Central memory CD8-positive, alpha-beta T cell (primary cell): ENCODE measurements at regions not wholly inside any gene's neighbourhood (a gene's known extent, or its start where the extent isn't known, plus 50 kb on each side); places are given as distances from the start of the nearest gene placed in this dataset.
"Not testable (repeated sequence)": the region's sequence is repeated elsewhere in the genome, so short reads cannot be mapped to it uniquely, and the experiment has no call there.

Experiments used
- ATAC-seq: fragments of 150-1000 bp; cut with Tn5 transposase; replicated peaks from 2 replicates; pipeline ENCODE4 v1.10.0; 2022; ENCODE audit warnings: mild to moderate bottlenecking, moderate FRiP score, moderate number of reproducible peaks; ENCODE audit not compliant: poor library complexity, severe bottlenecking; ENCODE audit errors: extremely low read depth
- DNase-seq, 2 donors: peaks; one replicate each; pipeline ENCODE4 v3.0.0; 2021; ENCODE audit warnings: low spot score in 2 of 2
- H3K27ac Mint-ChIP-seq: one replicate; pipeline ENCODE4 v1.8.0; 2022; ENCODE audit warnings: low read depth, mild to moderate bottlenecking, moderate library complexity, mixed read lengths
- H3K27me3 Mint-ChIP-seq: one replicate; pipeline ENCODE4 v1.8.0; 2022; ENCODE audit warnings: mixed read lengths
- H3K36me3 Mint-ChIP-seq: one replicate; pipeline ENCODE4 v1.8.0; 2022; ENCODE audit warnings: mild to moderate bottlenecking, moderate library complexity, mixed read lengths; ENCODE audit not compliant: insufficient read depth
- H3K4me1 Mint-ChIP-seq: one replicate; pipeline ENCODE4 v1.8.0; 2022; ENCODE audit warnings: mixed read lengths
- H3K4me3 Mint-ChIP-seq: one replicate; pipeline ENCODE4 v1.8.0; 2022; ENCODE audit warnings: mild to moderate bottlenecking, moderate library complexity, mixed read lengths
- H3K9me3 Mint-ChIP-seq: one replicate; pipeline ENCODE4 v1.8.0; 2022; ENCODE audit warnings: mixed read lengths

- Mint-ChIP-seq H3K27me3 (peaks cover 15% of the 10 kb centered on the region), H3K36me3 (no peaks in the 10 kb centered on the region), H3K4me3 (no peak overlapping the region), H3K27ac (no peak overlapping the region), H3K9me3 (no peaks in the 10 kb centered on the region), H3K4me1 (no peaks in the 10 kb centered on the region)
- ATAC-seq (no peak), DNase-seq (no peak)
These were observed 79.7 kb upstream of the AFDN start for GRCh38 chr6:167746975-167747374.

DNA sequence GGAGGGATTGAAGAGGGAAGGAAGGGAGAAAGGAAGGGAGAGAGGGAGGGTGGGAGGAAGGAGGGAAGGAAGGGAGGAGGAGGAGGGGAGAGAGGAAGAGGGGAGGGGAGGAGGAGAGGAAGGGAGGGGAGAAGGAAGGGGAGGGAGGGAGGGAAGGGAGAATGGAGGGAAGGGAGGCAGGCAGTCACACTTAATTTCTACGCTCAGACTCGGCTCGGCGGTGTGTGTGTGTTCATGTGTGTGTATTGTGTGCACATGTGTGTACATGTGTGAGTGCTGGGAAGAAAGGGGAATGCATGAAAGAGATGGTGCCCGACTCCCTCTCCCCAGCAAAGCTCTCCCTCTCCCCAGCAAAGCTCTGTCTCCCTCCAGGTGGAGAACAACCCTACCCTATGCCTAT is 79.1 kb upstream of the AFDN start:
- Mint-ChIP-seq H3K9me3 (no peaks in the 10 kb centered on the region), H3K27ac (no peak overlapping the region), H3K4me1 (no peaks in the 10 kb centered on the region), H3K27me3 (peaks cover 22% of the 10 kb centered on the region), H3K36me3 (no peaks in the 10 kb centered on the region), H3K4me3 (no peak overlapping the region)
- DNase-seq, result no peak
- ATAC-seq, result no peak

- no peaks in the 10 kb centered on the region for H3K9me3 Mint-ChIP-seq
- DNase-seq (no peak), ATAC-seq (no peak)
- peaks cover 22% of the 10 kb centered on the region for H3K27me3 Mint-ChIP-seq
- H3K4me3 Mint-ChIP-seq, result no peak overlapping the region
- H3K4me1 Mint-ChIP-seq, result no peaks in the 10 kb centered on the region
- no peaks in the 10 kb centered on the region for H3K36me3 Mint-ChIP-seq
- no peak overlapping the region for H3K27ac Mint-ChIP-seq
These were observed 78.7 kb upstream of the AFDN start for GRCh38 chr6:167748046-167748445.

GRCh38 chr6:167748458-167749379 is 78.0 kb upstream of the AFDN start:
- Mint-ChIP-seq H3K4me3 (no peak overlapping the region), H3K9me3 (no peaks in the 10 kb centered on the region), H3K36me3 (no peaks in the 10 kb centered on the region), H3K27ac (no peak overlapping the region), H3K27me3 (peaks cover 26% of the 10 kb centered on the region), H3K4me1 (no peaks in the 10 kb centered on the region)
- DNase-seq, result no peak
- no peak for ATAC-seq

GRCh38 chr6:167750956-167751358 is 75.8 kb upstream of the AFDN start:
- H3K4me1 Mint-ChIP-seq, result no peaks in the 10 kb centered on the region
- DNase-seq, result no peak
- H3K27me3 Mint-ChIP-seq, result peaks cover 34% of the 10 kb centered on the region
- no peak for ATAC-seq
- no peaks in the 10 kb centered on the region for H3K36me3 Mint-ChIP-seq
- H3K27ac Mint-ChIP-seq, result no peak overlapping the region
- no peak overlapping the region for H3K4me3 Mint-ChIP-seq
- no peaks in the 10 kb centered on the region for H3K9me3 Mint-ChIP-seq

DNA sequence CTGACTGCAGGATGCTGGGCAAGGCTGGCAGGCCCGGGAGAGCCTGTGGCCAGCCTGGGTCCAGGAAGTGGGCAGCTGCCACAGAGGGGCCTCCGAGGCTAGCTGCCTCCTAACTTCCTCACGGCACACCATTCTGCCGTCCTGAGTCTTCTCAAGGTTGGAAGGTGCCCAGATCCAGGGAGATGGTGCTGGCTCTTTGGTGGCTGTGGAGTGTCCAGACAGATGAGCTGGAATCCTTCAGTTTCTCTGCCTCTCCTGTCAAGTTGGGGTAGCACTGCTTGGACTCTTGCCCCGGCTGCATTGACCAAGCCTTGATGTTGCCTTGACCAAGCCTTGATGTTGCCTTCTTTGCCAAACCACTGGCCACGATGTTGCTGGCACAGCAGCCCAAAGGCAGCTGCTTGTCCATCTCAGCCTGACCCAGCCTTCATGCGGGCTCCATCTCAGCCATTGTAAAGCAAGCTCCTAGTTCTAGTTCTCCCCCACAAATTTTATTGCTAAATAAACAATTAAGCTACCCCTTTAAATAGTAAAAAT is 75.1 kb upstream of the AFDN start:
- H3K27ac Mint-ChIP-seq, result no peak overlapping the region
- no peaks in the 10 kb centered on the region for H3K4me1 Mint-ChIP-seq
- ATAC-seq, result no peak
- H3K27me3 Mint-ChIP-seq, result peaks cover 32% of the 10 kb centered on the region
- H3K36me3 Mint-ChIP-seq, result no peaks in the 10 kb centered on the region
- no peak for DNase-seq
- H3K4me3 Mint-ChIP-seq, result no peak overlapping the region
- no peaks in the 10 kb centered on the region for H3K9me3 Mint-ChIP-seq

GRCh38 chr6:167753281-167753680 is 73.4 kb upstream of the AFDN start:
- not testable (repeated sequence) for H3K4me1 Mint-ChIP-seq

DNA sequence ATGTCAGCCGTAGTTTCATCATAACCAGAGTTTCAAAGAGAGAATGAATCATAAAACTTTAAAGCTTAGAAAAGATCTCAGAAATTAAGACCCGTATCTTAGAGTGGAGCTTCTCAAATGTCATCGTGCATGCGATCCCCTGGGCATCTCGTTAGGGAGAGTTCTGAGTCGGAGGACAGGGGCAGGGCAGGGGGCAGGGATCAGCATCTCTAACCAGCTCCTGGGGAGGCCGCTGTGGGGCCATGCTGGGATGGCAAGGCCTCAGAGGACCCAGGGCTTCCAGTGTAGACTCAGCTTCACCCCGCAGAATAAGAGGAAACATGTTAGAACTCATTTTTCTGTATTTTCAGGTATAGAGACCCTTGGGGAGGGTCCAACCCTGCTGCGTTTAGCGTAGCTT is 72.0 kb upstream of the AFDN start:
- H3K9me3 Mint-ChIP-seq, result no peaks in the 10 kb centered on the region
- no peaks in the 10 kb centered on the region for H3K36me3 Mint-ChIP-seq
- ATAC-seq, result no peak
- H3K4me1 Mint-ChIP-seq, result peaks cover 3% of the 10 kb centered on the region
- DNase-seq, result no peak
- H3K27me3 Mint-ChIP-seq, result peaks cover 53% of the 10 kb centered on the region
- no peak overlapping the region for H3K4me3 Mint-ChIP-seq
- no peak overlapping the region for H3K27ac Mint-ChIP-seq

More at GRCh38 chr6:167753281-167753680, 73.4 kb upstream of the AFDN start:
- H3K9me3 Mint-ChIP-seq, ATAC-seq, DNase-seq, H3K27ac Mint-ChIP-seq, H3K36me3 Mint-ChIP-seq, H3K4me3 Mint-ChIP-seq: not testable (repeated sequence)
- peaks cover 39% of the 10 kb centered on the region for H3K27me3 Mint-ChIP-seq

- no peak overlapping the region for H3K27ac Mint-ChIP-seq
- no peaks in the 10 kb centered on the region for H3K9me3 Mint-ChIP-seq
- no peak for DNase-seq
- peaks cover 57% of the 10 kb centered on the region for H3K27me3 Mint-ChIP-seq
- no peak for ATAC-seq
- H3K4me3 Mint-ChIP-seq, result no peak overlapping the region
- H3K4me1 Mint-ChIP-seq, result peaks cover 5% of the 10 kb centered on the region
- no peaks in the 10 kb centered on the region for H3K36me3 Mint-ChIP-seq
These were observed 71.2 kb upstream of the AFDN start for GRCh38 chr6:167755461-167755860.

DNA sequence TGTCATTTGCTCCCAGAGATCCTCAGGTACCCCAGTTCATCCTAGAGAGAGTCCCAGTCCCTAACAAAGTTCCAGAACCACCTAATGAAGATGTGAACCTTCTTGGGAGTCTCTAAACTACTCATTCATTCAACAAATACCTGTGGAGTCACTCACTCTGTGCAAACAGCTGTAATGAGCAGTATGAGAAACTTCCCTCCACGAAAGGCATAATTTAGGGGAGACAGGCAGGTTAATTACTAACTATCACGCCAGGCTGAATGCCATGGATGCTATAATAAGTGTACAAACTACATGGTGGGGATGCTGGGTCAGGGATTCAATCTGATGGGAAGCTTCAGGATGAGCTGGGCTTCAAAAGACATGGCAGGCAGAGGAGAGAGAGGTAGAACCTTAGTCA is 70.1 kb upstream of the AFDN start:
- H3K4me3 Mint-ChIP-seq, result no peak overlapping the region
- H3K27ac Mint-ChIP-seq, result no peak overlapping the region
- no peak for DNase-seq
- H3K36me3 Mint-ChIP-seq, result no peaks in the 10 kb centered on the region
- peaks cover 5% of the 10 kb centered on the region for H3K4me1 Mint-ChIP-seq
- H3K27me3 Mint-ChIP-seq, result peaks cover 55% of the 10 kb centered on the region
- no peaks in the 10 kb centered on the region for H3K9me3 Mint-ChIP-seq
- ATAC-seq, result no peak

- no peak overlapping the region for H3K27ac Mint-ChIP-seq
- no peak for ATAC-seq
- no peaks in the 10 kb centered on the region for H3K9me3 Mint-ChIP-seq
- peaks cover 5% of the 10 kb centered on the region for H3K4me1 Mint-ChIP-seq
- no peak for DNase-seq
- no peak overlapping the region for H3K4me3 Mint-ChIP-seq
- H3K27me3 Mint-ChIP-seq, result peaks cover 48% of the 10 kb centered on the region
- H3K36me3 Mint-ChIP-seq, result no peaks in the 10 kb centered on the region
These were observed 69.5 kb upstream of the AFDN start for GRCh38 chr6:167757249-167757648.

DNA sequence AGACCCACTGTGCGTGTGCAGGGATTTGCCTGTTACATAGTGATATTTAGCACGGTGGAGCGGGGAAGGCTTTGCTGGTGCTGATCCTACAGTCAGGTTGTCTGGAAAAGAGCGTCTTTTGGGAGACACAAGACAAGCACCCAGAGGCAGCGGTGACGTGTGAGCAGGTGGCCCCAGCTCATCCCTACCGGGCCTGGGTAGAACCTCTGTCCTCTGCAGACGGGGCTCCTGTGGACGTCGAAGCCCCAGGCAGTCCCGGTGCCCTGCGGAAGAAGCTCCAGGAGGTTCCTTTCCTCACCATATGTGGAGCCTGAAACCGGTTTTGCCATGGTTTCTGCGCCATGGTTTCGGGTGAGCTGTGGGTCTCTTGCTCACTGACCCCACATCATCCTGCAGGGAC is 68.9 kb upstream of the AFDN start:
- ATAC-seq (no peak), DNase-seq (no peak)
- no peaks in the 10 kb centered on the region for H3K9me3 Mint-ChIP-seq
- no peak overlapping the region for H3K4me3 Mint-ChIP-seq
- peaks cover 5% of the 10 kb centered on the region for H3K4me1 Mint-ChIP-seq
- no peak overlapping the region for H3K27ac Mint-ChIP-seq
- H3K36me3 Mint-ChIP-seq, result no peaks in the 10 kb centered on the region
- peaks cover 45% of the 10 kb centered on the region for H3K27me3 Mint-ChIP-seq

DNA sequence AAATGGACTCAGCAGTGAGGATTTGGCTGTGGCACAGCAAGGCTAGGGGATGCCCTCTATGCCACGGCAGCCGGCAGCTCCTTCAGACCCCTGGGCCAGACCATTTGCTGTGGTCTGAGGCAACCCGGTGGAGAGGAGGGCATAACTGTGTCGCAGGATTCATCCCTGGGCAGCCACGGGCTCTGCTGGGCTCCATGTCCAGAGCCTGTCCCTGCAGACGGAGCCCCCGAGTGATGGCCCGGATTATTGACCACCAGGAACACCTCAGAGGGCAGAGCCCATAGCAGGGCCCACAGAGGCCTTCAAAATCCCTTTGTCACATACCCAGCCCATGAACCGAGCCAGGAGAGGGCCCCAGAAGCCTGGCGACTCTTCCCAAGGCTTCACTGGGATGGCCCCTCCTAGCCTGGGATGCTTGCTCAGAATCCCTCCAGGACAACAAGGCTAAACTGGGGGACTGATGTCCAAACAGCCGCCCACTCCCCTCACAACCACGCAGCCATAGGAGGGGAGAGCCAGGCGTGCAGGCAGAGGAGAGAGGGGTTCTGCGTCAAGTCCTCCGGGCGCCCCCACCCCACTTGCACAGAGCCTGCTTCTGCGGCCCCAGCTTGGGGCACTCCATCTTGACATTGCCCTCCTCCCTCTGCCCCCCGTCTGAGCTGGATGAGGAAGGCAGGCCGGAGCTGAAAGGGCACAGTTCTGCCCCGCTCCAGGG is 68.2 kb upstream of the AFDN start:
- DNase-seq (no peak), ATAC-seq (no peak)
- Mint-ChIP-seq H3K4me3 (no peak overlapping the region), H3K27ac (no peak overlapping the region), H3K9me3 (no peaks in the 10 kb centered on the region), H3K27me3 (peaks cover 43% of the 10 kb centered on the region), H3K36me3 (no peaks in the 10 kb centered on the region), H3K4me1 (peaks cover 5% of the 10 kb centered on the region)
